Activated naive CD4-positive, alpha-beta T cell treated with Interleukin-2 at 50 U/mL for 16 hours (primary cell): ENCODE measurements at regions not wholly inside any gene's neighbourhood (a gene's known extent, or its start where the extent isn't known, plus 50 kb on each side); places are given as distances from the start of the nearest gene placed in this dataset.
"Not testable (repeated sequence)": the region's sequence is repeated elsewhere in the genome, so short reads cannot be mapped to it uniquely, and the experiment has no call there.

Experiments
- DNase-seq: peaks from one replicate; pipeline ENCODE4 v3.0.0-alpha.2; 2020

GRCh38 chr6:98044151-98044561, 761.1 kb upstream of the MMS22L start:
- no peak for DNase-seq

- DNase-seq: no peak
Observed at GRCh38 chr6:98044791-98045470, 761.9 kb upstream of the MMS22L start.

- DNase-seq: no peak
Observed at GRCh38 chr6:98047164-98047563, 764.1 kb upstream of the MMS22L start.

GRCh38 chr6:98047871-98048270, 764.9 kb upstream of the MMS22L start:
- no peak for DNase-seq

GRCh38 chr6:98054453-98054852, 771.4 kb upstream of the MMS22L start:
- no peak for DNase-seq

GRCh38 chr6:98056955-98057354, 773.9 kb upstream of the MMS22L start:
- no peak for DNase-seq

GRCh38 chr6:98067375-98067774, 767.0 kb upstream of the POU3F2 start:
- no peak for DNase-seq

GRCh38 chr6:98088537-98088936, 745.8 kb upstream of the POU3F2 start:
- DNase-seq: not testable (repeated sequence)

- DNase-seq: no peak
Observed at GRCh38 chr6:98092331-98092730, 742.0 kb upstream of the POU3F2 start.

GRCh38 chr6:98094696-98095095, 739.7 kb upstream of the POU3F2 start:
- no peak for DNase-seq

- no peak for DNase-seq
Observed at GRCh38 chr6:98107801-98108200, 726.6 kb upstream of the POU3F2 start.

- DNase-seq: no peak
Observed at GRCh38 chr6:98116455-98116854, 717.9 kb upstream of the POU3F2 start.

GRCh38 chr6:98117068-98117467, 717.3 kb upstream of the POU3F2 start:
- DNase-seq: no peak

- no peak for DNase-seq
Observed at GRCh38 chr6:98118397-98119045, 715.9 kb upstream of the POU3F2 start.

- DNase-seq: no peak
Observed at GRCh38 chr6:98124171-98124570, 710.2 kb upstream of the POU3F2 start.

- DNase-seq: no peak
Observed at GRCh38 chr6:98131290-98131990, 702.9 kb upstream of the POU3F2 start.

- DNase-seq: no peak
Observed at GRCh38 chr6:98136333-98136732, 698.0 kb upstream of the POU3F2 start.

GRCh38 chr6:98137391-98137790, 697.0 kb upstream of the POU3F2 start:
- DNase-seq: no peak

GRCh38 chr6:98142839-98143238, 691.5 kb upstream of the POU3F2 start:
- no peak for DNase-seq

- no peak for DNase-seq
Observed at GRCh38 chr6:98146656-98147055, 687.7 kb upstream of the POU3F2 start.

GRCh38 chr6:98156580-98156979, 677.8 kb upstream of the POU3F2 start:
- DNase-seq: no peak

- DNase-seq: no peak
Observed at GRCh38 chr6:98179606-98180005, 654.8 kb upstream of the POU3F2 start.

- DNase-seq: no peak
Observed at GRCh38 chr6:98200084-98200483, 634.3 kb upstream of the POU3F2 start.

- no peak for DNase-seq
Observed at GRCh38 chr6:98203170-98203806, 631.1 kb upstream of the POU3F2 start.
